Dendritic cell treated with granulocyte-macrophage colony-stimulating factor and Interleukin-4, amounts not matched to agents 40 ng/mL and 50 ng/mL, for 4 days (primary cell): ENCODE measurements at regions not wholly inside any gene's neighbourhood (a gene's known extent, or its start where the extent isn't known, plus 50 kb on each side); places are given as distances from the start of the nearest gene placed in this dataset.

Experiments used
- H3K27ac Mint-ChIP-seq: one replicate; pipeline ENCODE4 v1.8.0; 2022; ENCODE audit warnings: mild to moderate bottlenecking, mixed read lengths
- H3K27me3 Mint-ChIP-seq: one replicate; pipeline ENCODE4 v1.8.0; 2022; ENCODE audit warnings: mild to moderate bottlenecking, mixed read lengths
- H3K36me3 Mint-ChIP-seq: one replicate; pipeline ENCODE4 v1.8.0; 2022; ENCODE audit warnings: low read depth, mixed read lengths
- H3K4me1 Mint-ChIP-seq: one replicate; pipeline ENCODE4 v1.8.0; 2022; ENCODE audit warnings: low read depth, mixed read lengths
- H3K4me3 Mint-ChIP-seq: one replicate; pipeline ENCODE4 v1.8.0; 2022; ENCODE audit warnings: mild to moderate bottlenecking, moderate library complexity, mixed read lengths
- H3K9me3 Mint-ChIP-seq: one replicate; pipeline ENCODE4 v1.8.0; 2022; ENCODE audit warnings: mixed read lengths
- intact Hi-C: fragments of 100-400 bp; cut with micrococcal nuclease; formaldehyde crosslinking; loops from one replicate; pipeline ENCODE4 v1.15.0; 2022

DNA sequence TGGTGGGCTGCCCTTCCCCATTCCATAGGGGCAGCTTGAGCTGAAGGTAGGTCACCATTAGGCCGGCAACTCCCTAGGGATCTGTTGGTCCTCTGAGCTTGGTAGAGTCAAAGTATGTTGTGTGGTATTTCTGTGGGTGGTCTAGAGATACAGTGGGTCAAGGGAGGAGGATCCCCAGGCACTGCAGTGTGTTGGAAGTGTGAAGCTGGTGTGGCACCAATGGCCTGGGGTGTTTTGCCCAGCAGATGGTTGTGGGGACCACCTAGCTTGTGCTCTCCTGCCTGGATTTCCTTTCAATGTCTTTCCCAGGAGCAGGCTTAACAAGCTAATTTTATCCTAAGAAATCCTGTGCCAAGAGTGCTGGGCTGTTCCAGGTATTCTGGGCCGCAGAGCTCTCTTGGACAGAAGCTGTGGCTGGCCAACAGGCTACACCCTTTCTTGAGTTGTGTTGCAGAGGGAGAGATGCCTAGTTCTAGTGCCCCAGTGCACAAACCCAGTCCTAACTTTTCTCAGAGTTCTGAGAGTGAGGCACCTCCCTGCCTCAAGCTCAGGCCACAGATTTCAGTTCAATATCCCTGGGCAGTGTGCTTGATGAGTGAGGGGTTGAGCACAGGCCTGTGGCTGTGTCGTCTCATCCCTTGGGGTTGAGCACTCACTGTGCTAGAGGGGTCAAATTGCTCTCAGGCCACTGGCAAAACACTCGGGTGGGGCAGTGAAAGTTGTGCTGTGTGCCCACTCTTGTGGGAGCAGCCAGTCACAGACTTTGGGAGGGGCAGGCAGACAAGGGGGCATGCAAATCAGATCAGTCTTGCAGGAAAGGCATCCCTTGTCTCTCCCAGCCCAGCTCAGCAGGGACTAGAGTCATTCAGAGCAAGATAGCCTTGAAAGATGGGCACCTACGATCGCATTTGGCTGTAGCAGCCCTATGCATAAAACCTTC, 1806.1 kb upstream of the MIR17HG start:
- H3K4me3 Mint-ChIP-seq = no peak overlapping the region
- no peaks in the 10 kb centered on the region for H3K4me1 Mint-ChIP-seq
- no peaks in the 10 kb centered on the region for H3K27me3 Mint-ChIP-seq
- no peaks in the 10 kb centered on the region for H3K36me3 Mint-ChIP-seq
- H3K27ac Mint-ChIP-seq = no peak overlapping the region
- intact Hi-C loops = no loop called here
- peaks cover 52% of the 10 kb centered on the region for H3K9me3 Mint-ChIP-seq

- Mint-ChIP-seq H3K4me1 (no peaks in the 10 kb centered on the region), H3K9me3 (peaks cover 26% of the 10 kb centered on the region), H3K27me3 (no peaks in the 10 kb centered on the region), H3K36me3 (no peaks in the 10 kb centered on the region), H3K27ac (no peak overlapping the region), H3K4me3 (no peak overlapping the region)
- intact Hi-C loops = no loop called here
Observed at GRCh38 chr13:89550938-89551337, 1796.5 kb upstream of the MIR17HG start.

GRCh38 chr13:89554801-89555200, 1792.7 kb upstream of the MIR17HG start:
- peaks cover 28% of the 10 kb centered on the region for H3K9me3 Mint-ChIP-seq
- H3K27me3 Mint-ChIP-seq = no peaks in the 10 kb centered on the region
- H3K36me3 Mint-ChIP-seq = no peaks in the 10 kb centered on the region
- intact Hi-C loops = no loop called here
- no peaks in the 10 kb centered on the region for H3K4me1 Mint-ChIP-seq
- no peak overlapping the region for H3K27ac Mint-ChIP-seq
- H3K4me3 Mint-ChIP-seq = no peak overlapping the region

GRCh38 chr13:89565476-89566100, 1781.9 kb upstream of the MIR17HG start:
- Mint-ChIP-seq H3K4me3 (no peak overlapping the region), H3K27ac (no peak overlapping the region), H3K27me3 (no peaks in the 10 kb centered on the region), H3K9me3 (peaks cover 8% of the 10 kb centered on the region), H3K36me3 (no peaks in the 10 kb centered on the region), H3K4me1 (no peaks in the 10 kb centered on the region)
- intact Hi-C loops = no loop called here

DNA sequence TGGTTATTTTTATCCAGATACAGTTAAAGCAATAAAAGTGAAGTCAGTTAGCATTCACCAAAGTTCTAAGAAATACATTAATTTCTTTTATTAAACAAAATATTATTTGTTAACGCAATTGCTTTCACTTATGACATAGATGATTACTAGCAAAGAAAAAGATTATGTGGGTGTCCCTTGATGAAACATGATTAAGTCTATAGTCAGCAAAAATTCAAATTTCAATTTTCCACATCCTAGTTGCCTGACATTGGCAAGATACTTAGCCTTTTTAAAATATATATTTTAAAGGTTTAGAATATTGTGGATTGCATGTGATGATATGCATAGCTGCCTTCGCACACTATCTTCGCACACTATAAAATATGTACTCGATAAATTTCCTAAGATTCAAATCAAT, 1780.5 kb upstream of the MIR17HG start:
- no peak overlapping the region for H3K27ac Mint-ChIP-seq
- no peaks in the 10 kb centered on the region for H3K4me1 Mint-ChIP-seq
- H3K9me3 Mint-ChIP-seq = peaks cover 21% of the 10 kb centered on the region
- H3K36me3 Mint-ChIP-seq = no peaks in the 10 kb centered on the region
- intact Hi-C loops = no loop called here
- H3K27me3 Mint-ChIP-seq = no peaks in the 10 kb centered on the region
- H3K4me3 Mint-ChIP-seq = no peak overlapping the region

DNA sequence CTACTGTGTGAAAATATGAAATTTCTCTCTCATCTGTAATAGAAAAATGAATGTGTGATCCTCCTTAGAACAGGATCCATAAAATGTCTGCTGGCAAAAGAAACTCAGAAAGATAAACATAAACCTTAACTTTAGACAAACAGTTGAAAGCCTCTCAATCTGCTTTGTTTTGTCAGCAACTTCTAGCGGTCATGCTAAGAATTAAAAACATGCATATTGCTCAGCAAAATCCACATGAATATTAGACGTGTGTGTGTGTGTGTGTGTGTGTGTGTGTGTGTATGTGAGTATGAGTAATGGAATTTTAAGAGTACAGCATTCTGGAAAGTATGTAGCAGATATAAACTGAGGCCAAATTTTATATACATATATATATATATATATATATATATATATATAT, 1779.2 kb upstream of the MIR17HG start:
- Mint-ChIP-seq H3K9me3 (peaks cover 29% of the 10 kb centered on the region), H3K36me3 (no peaks in the 10 kb centered on the region)

GRCh38 chr13:89568746-89569145, 1778.7 kb upstream of the MIR17HG start:
- no peaks in the 10 kb centered on the region for H3K27me3 Mint-ChIP-seq
- H3K36me3 Mint-ChIP-seq = no peaks in the 10 kb centered on the region
- no peaks in the 10 kb centered on the region for H3K4me1 Mint-ChIP-seq
- H3K27ac Mint-ChIP-seq = no peak overlapping the region
- intact Hi-C loops = no loop called here
- peaks cover 31% of the 10 kb centered on the region for H3K9me3 Mint-ChIP-seq
- H3K4me3 Mint-ChIP-seq = no peak overlapping the region

More for the DNA sequence above, 1779.2 kb upstream of the MIR17HG start:
- H3K27me3 Mint-ChIP-seq = no peaks in the 10 kb centered on the region
- intact Hi-C loops = no loop called here
- H3K4me3 Mint-ChIP-seq = no peak overlapping the region
- H3K4me1 Mint-ChIP-seq = no peaks in the 10 kb centered on the region
- no peak overlapping the region for H3K27ac Mint-ChIP-seq

DNA sequence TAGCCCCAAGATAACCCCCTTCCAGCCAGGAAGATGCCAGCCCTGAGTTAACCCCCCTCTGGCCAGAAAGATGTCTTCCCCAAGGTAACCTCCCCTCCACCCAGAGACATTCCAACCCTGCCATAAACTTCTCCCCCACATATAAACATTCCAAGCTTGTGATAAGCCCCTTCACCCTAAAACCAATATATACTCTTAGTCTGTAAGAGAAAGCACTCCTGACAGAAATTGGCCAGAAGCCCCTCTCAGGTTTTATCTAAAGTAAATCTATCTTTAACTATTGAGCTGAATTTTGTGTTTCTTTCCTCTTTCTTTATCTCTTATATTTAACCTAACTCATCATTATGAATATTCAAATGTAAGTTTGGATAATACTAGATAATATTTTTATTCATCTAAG, 1775.8 kb upstream of the MIR17HG start:
- H3K9me3 Mint-ChIP-seq = peaks cover 37% of the 10 kb centered on the region
- H3K4me1 Mint-ChIP-seq = no peaks in the 10 kb centered on the region
- H3K27ac Mint-ChIP-seq = no peak overlapping the region
- H3K27me3 Mint-ChIP-seq = no peaks in the 10 kb centered on the region
- intact Hi-C loops = no loop called here
- no peak overlapping the region for H3K4me3 Mint-ChIP-seq
- H3K36me3 Mint-ChIP-seq = no peaks in the 10 kb centered on the region

GRCh38 chr13:89574077-89574476, 1773.4 kb upstream of the MIR17HG start:
- intact Hi-C loops = no loop called here
- no peaks in the 10 kb centered on the region for H3K27me3 Mint-ChIP-seq
- no peaks in the 10 kb centered on the region for H3K4me1 Mint-ChIP-seq
- H3K9me3 Mint-ChIP-seq = peaks cover 37% of the 10 kb centered on the region
- H3K36me3 Mint-ChIP-seq = no peaks in the 10 kb centered on the region
- no peak overlapping the region for H3K4me3 Mint-ChIP-seq
- no peak overlapping the region for H3K27ac Mint-ChIP-seq

GRCh38 chr13:89577301-89577700, 1770.2 kb upstream of the MIR17HG start:
- Mint-ChIP-seq H3K36me3 (no peaks in the 10 kb centered on the region), H3K4me3 (no peak overlapping the region), H3K4me1 (no peaks in the 10 kb centered on the region), H3K27ac (no peak overlapping the region), H3K9me3 (peaks cover 23% of the 10 kb centered on the region), H3K27me3 (no peaks in the 10 kb centered on the region)
- intact Hi-C loops = no loop called here

DNA sequence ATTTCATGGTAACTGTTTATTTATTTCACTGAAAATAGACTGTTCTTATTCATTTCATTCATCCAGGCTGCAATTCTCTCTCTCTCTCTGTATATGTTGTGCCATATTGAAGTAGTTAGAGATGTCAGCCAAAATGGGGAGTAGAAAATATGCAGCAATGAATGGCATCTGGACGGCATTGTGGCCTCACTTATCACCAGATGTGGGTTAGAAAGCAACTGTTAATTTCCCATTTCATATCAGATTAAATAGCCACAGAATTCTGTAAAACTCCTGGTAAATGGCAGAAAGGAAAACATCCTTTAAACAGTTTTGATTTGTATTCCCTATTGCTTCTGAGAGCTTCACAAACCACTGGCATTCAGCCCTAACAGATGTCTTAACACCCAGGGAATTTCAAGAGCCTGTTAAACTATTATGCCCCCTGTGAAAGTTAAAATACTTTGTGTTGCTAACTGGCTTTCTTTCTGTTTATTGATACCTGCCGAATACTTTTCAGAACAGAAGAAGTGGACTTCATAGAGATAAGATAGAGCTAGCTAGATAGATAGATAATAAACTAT, 1763.3 kb upstream of the MIR17HG start:
- Mint-ChIP-seq H3K9me3 (peaks cover 17% of the 10 kb centered on the region), H3K4me3 (no peak overlapping the region), H3K4me1 (no peaks in the 10 kb centered on the region), H3K36me3 (no peaks in the 10 kb centered on the region), H3K27ac (no peak overlapping the region), H3K27me3 (no peaks in the 10 kb centered on the region)
- intact Hi-C loops = no loop called here

DNA sequence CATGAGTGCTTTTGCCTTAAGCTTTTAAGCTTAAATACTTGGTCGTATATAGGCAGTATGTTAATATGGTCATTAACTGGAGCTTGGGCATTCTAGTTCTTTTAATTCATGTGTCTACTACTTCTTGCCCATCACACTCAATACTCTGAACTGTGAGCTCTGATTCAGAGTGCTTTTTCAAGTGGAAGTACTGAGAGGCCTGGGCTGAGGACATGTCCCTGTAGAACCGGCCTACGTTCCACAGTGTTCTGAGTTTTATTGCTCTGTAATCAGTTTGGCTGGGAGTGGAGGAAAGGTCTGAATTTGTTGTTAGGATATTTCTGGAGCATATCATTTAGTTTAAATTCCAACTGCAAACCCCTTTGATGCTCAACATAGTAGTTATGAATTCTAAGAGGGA, 1744.8 kb upstream of the MIR17HG start:
- intact Hi-C loops = no loop called here
- Mint-ChIP-seq H3K4me3 (no peak overlapping the region), H3K27ac (no peak overlapping the region), H3K36me3 (no peaks in the 10 kb centered on the region), H3K9me3 (peaks cover 41% of the 10 kb centered on the region), H3K27me3 (no peaks in the 10 kb centered on the region), H3K4me1 (no peaks in the 10 kb centered on the region)

- Mint-ChIP-seq H3K27ac (no peak overlapping the region), H3K36me3 (no peaks in the 10 kb centered on the region), H3K4me3 (no peak overlapping the region), H3K9me3 (peaks cover 46% of the 10 kb centered on the region), H3K4me1 (no peaks in the 10 kb centered on the region), H3K27me3 (no peaks in the 10 kb centered on the region)
- intact Hi-C loops = no loop called here
Observed at GRCh38 chr13:89603187-89603586, 1744.3 kb upstream of the MIR17HG start.

DNA sequence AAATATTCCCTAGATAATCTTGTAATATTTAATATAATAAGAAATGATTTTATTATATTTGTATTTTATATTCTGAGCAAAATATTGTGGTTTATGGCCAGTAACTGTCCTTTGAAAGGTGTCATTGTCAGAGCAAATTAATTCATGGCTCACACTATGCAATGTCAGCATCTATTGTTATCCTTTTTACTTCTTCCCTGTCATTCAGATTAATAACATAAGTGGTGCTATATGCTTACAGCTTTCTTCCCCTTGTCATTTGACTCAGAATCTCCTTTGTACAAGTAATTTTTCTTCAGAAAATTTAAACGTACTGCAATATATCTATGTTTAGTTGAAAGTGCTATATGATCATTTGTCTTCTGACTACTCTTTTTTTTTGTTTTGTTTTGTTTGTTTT, 1738.2 kb upstream of the MIR17HG start:
- Mint-ChIP-seq H3K4me3 (no peak overlapping the region), H3K36me3 (no peaks in the 10 kb centered on the region), H3K27me3 (no peaks in the 10 kb centered on the region), H3K4me1 (no peaks in the 10 kb centered on the region), H3K27ac (no peak overlapping the region), H3K9me3 (peaks cover 50% of the 10 kb centered on the region)
- intact Hi-C loops = no loop called here
